ENCODE measurements at regions not wholly inside any gene's neighbourhood (a gene's known extent, or its start where the extent isn't known, plus 50 kb on each side); places are given as distances from the start of the nearest gene placed in this dataset.

DNA sequence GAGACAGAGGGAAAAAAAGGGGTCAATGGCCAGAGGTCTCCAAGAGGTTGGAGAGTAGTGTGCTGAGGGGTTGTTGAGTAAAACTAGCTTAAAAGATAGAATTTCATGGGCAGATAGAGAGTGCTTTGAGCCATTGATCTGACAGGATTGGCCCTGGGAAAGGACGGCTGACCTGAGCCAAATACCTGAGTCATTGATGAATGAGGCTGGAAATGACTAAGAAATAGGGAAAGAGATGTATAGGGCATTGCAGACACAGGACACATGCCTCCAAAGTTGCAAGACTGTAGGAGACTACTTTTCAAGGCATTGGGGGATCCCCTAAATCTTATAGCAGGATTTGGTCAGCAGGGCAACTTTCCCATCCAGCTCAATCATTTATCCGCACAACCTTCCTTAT, 168.7 kb downstream of the ABCC12 start:
- TF ChIP-seq, protein P1, sequence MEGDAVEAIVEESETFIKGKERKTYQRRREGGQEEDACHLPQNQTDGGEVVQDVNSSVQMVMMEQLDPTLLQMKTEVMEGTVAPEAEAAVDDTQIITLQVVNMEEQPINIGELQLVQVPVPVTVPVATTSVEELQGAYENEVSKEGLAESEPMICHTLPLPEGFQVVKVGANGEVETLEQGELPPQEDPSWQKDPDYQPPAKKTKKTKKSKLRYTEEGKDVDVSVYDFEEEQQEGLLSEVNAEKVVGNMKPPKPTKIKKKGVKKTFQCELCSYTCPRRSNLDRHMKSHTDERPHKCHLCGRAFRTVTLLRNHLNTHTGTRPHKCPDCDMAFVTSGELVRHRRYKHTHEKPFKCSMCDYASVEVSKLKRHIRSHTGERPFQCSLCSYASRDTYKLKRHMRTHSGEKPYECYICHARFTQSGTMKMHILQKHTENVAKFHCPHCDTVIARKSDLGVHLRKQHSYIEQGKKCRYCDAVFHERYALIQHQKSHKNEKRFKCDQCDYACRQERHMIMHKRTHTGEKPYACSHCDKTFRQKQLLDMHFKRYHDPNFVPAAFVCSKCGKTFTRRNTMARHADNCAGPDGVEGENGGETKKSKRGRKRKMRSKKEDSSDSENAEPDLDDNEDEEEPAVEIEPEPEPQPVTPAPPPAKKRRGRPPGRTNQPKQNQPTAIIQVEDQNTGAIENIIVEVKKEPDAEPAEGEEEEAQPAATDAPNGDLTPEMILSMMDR (IDR thresholded peaks at IDR 0.05) = no peak
- TF ChIP-seq EZH2 (IDR thresholded peaks at IDR 0.05) (no peak), EZH2phosphoT487 (IDR thresholded peaks at IDR 0.05) (no peak)
